K562 (cell line): ENCODE measurements at regions not wholly inside any gene's neighbourhood (a gene's known extent, or its start where the extent isn't known, plus 50 kb on each side); places are given as distances from the start of the nearest gene placed in this dataset.

ENCODE experiments used
- EP300 ChIP-seq: IDR thresholded peaks from 2 replicates; pipeline ENCODE4 v1.6.1; 2012; ENCODE audit warnings: low read length, improper control_type of control experiment
- GABPA ChIP-seq: fragments of 200-800 bp; sonication (Bioruptor generic); conservative IDR thresholded peaks from 2 replicates; pipeline ENCODE4 v1.6.1; 2016; ENCODE audit warnings: low read depth, missing genetic modification characterization, missing compliant biosample characterization
- GATAD2A ChIP-seq: fragments of 450-650 bp; IDR thresholded peaks from 2 replicates; pipeline ENCODE4 v1.6.1; 2017
- HMGN3 ChIP-seq: IDR thresholded peaks from 2 replicates; pipeline ENCODE4 v1.6.1; 2011; ENCODE audit warnings: borderline replicate concordance, low read depth, mild to moderate bottlenecking, mixed read lengths, low read length; ENCODE audit not compliant: insufficient read length; ENCODE audit errors: extremely low read depth
- XRCC5 ChIP-seq: fragments of 200-400 bp; formaldehyde crosslinking; IDR thresholded peaks from 2 replicates; pipeline ENCODE4 v1.6.1; 2017; ENCODE audit warnings: low read depth, mild to moderate bottlenecking, low read length
- TF ChIP-seq, protein P1 (sequence below), 3 experiments: IDR thresholded peaks in 2 of 3; conservative IDR thresholded peaks in 1 of 3; 2 replicates each; pipeline ENCODE4 v1.5.1; 2011 to 2012; ENCODE audit warnings: low read length in 3 of 3, mild to moderate bottlenecking in 3 of 3, control low read depth in 2 of 3, improper control_type of control experiment in 1 of 3, inconsistent platforms in 1 of 3, low read depth in 1 of 3, mixed read lengths in 1 of 3, moderate library complexity in 1 of 3; ENCODE audit not compliant: insufficient read depth in 2 of 3
- TF ChIP-seq, protein P2 (sequence below): sonication (generic); formaldehyde crosslinking; IDR thresholded peaks from 2 replicates; pipeline ENCODE4 v1.8.1; 2023; ENCODE audit warnings: mild to moderate bottlenecking, missing genetic modification reagents

DNA sequence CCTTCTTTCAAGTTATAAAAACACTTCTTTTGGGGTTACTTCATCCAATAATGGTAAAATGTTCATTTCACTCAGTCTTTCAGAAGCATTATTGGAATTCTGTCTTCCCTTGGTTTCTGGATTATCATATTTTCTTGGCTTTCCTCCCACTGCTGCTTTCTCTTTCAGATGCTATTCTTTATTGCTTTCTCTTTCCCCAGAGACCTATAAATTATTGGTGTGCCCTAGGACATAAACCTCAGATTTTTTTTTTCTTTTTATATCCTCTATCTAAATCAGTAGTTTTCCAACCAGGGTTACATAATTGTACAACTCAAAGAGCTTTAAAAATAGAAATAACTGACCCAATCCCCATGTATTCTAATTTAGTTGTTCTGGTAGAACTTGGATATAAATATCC, 1005.5 kb downstream of the ARAP2 start:
- TF ChIP-seq, protein P1, sequence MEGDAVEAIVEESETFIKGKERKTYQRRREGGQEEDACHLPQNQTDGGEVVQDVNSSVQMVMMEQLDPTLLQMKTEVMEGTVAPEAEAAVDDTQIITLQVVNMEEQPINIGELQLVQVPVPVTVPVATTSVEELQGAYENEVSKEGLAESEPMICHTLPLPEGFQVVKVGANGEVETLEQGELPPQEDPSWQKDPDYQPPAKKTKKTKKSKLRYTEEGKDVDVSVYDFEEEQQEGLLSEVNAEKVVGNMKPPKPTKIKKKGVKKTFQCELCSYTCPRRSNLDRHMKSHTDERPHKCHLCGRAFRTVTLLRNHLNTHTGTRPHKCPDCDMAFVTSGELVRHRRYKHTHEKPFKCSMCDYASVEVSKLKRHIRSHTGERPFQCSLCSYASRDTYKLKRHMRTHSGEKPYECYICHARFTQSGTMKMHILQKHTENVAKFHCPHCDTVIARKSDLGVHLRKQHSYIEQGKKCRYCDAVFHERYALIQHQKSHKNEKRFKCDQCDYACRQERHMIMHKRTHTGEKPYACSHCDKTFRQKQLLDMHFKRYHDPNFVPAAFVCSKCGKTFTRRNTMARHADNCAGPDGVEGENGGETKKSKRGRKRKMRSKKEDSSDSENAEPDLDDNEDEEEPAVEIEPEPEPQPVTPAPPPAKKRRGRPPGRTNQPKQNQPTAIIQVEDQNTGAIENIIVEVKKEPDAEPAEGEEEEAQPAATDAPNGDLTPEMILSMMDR (IDR thresholded peaks at IDR 0.05 in 2 of 3, conservative IDR thresholded peaks at IDR 0.05 in 1 of 3; ENCODE audit: insufficient read depth in 2 of 3, low read depth in 1 of 3, low read length in 3 of 3): no peak
- TF ChIP-seq HMGN3: no peak
- no peak for TF ChIP-seq EP300
- no peak for TF ChIP-seq GATAD2A
- no peak for TF ChIP-seq GABPA (tag)
- TF ChIP-seq, protein P2, sequence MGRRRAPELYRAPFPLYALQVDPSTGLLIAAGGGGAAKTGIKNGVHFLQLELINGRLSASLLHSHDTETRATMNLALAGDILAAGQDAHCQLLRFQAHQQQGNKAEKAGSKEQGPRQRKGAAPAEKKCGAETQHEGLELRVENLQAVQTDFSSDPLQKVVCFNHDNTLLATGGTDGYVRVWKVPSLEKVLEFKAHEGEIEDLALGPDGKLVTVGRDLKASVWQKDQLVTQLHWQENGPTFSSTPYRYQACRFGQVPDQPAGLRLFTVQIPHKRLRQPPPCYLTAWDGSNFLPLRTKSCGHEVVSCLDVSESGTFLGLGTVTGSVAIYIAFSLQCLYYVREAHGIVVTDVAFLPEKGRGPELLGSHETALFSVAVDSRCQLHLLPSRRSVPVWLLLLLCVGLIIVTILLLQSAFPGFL (CRISPR knock-in tag): no peak
- TF ChIP-seq XRCC5: no peak
